ENCODE measurements at regions not wholly inside any gene's neighbourhood (a gene's known extent, or its start where the extent isn't known, plus 50 kb on each side); places are given as distances from the start of the nearest gene placed in this dataset.

DNA sequence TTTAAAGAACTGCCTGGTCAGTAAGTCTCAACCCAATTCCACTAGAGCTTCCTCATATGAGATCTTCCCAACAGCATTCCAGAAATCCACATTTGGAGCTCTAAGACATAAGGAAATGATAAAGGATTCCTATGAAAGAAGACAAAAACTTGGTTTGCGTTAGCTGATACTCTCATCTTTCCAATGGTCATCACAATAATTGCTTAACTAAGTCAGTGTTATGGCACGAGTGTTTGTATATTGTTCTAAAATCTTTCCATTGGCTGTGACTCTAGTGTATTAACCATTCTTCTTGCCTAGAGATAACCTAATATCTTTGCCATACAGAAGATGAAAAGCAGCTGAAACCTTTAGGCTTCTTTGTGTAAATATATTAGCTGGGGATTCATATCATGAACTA, 289.0 kb downstream of the SNX13 start:
- H3K9ac ChIP-seq (ENCODE audit: low read length), result no peak overlapping the region
- POLR2A ChIA-PET, result no interaction called here
- BruUV-seq (replicated peaks), result no TSS peak

More for the DNA sequence above, 289.0 kb downstream of the SNX13 start:
- no peak overlapping the region for H3K4me3 ChIP-seq (replicated peaks in 1 of 2; ENCODE audit: low read depth in 1 of 2, low read length in 2 of 2)
- no peak overlapping the region for H2AFZ ChIP-seq (ENCODE audit: low read depth, low read length, poor library complexity, severe bottlenecking)
- no peaks in the 10 kb centered on the region for H3K9me2 ChIP-seq (ENCODE audit: insufficient read depth)
- H3K79me2 ChIP-seq (ENCODE audit: insufficient read depth, low read length), result no peaks in the 10 kb centered on the region
- H4K20me1 ChIP-seq (ENCODE audit: insufficient read depth), result no peaks in the 10 kb centered on the region
- H3K27ac ChIP-seq (ENCODE audit: low read depth, low read length), result no peak overlapping the region
- DNase-seq (ENCODE audit: low read depth, low spot score) (no peak), ATAC-seq (no peak)
- intact Hi-C loops (cut with micrococcal nuclease), result no loop called here
- H3K27me3 ChIP-seq (ENCODE audit: insufficient read depth, low read length), result no peaks in the 10 kb centered on the region
- no peaks in the 10 kb centered on the region for H3K9me3 ChIP-seq (ENCODE audit: control insufficient read depth in 1 of 2, insufficient read depth in 1 of 2, low read depth in 1 of 2, low read length in 2 of 2)
- no peaks in the 10 kb centered on the region for H3K36me3 ChIP-seq (ENCODE audit: control insufficient read depth in 1 of 2, insufficient read depth in 2 of 2, low read length in 2 of 2)
- TF ChIP-seq ELF1 (IDR thresholded peaks at IDR 0.05; ENCODE audit: borderline replicate concordance, low read depth), result no peak
- TF ChIP-seq FOSL1 (IDR thresholded peaks at IDR 0.05; ENCODE audit: low read depth), result no peak
- TF ChIP-seq POLR2AphosphoS5 (IDR thresholded peaks at IDR 0.05; ENCODE audit: low read depth, low read length), result no peak
- no peak for TF ChIP-seq ZBTB33 (IDR thresholded peaks at IDR 0.05; ENCODE audit: extremely low read depth, insufficient replicate concordance, low read length)
- TF ChIP-seq CEBPB (IDR thresholded peaks at IDR 0.05; ENCODE audit: low read depth), result no peak
- TF ChIP-seq EGR1 (IDR thresholded peaks at IDR 0.05; ENCODE audit: low read depth), result no peak
- no peak for TF ChIP-seq POLR2A (IDR thresholded peaks at IDR 0.05; ENCODE audit: borderline replicate concordance, extremely low read depth, insufficient read depth, insufficient read length)
- TF ChIP-seq, protein P1, sequence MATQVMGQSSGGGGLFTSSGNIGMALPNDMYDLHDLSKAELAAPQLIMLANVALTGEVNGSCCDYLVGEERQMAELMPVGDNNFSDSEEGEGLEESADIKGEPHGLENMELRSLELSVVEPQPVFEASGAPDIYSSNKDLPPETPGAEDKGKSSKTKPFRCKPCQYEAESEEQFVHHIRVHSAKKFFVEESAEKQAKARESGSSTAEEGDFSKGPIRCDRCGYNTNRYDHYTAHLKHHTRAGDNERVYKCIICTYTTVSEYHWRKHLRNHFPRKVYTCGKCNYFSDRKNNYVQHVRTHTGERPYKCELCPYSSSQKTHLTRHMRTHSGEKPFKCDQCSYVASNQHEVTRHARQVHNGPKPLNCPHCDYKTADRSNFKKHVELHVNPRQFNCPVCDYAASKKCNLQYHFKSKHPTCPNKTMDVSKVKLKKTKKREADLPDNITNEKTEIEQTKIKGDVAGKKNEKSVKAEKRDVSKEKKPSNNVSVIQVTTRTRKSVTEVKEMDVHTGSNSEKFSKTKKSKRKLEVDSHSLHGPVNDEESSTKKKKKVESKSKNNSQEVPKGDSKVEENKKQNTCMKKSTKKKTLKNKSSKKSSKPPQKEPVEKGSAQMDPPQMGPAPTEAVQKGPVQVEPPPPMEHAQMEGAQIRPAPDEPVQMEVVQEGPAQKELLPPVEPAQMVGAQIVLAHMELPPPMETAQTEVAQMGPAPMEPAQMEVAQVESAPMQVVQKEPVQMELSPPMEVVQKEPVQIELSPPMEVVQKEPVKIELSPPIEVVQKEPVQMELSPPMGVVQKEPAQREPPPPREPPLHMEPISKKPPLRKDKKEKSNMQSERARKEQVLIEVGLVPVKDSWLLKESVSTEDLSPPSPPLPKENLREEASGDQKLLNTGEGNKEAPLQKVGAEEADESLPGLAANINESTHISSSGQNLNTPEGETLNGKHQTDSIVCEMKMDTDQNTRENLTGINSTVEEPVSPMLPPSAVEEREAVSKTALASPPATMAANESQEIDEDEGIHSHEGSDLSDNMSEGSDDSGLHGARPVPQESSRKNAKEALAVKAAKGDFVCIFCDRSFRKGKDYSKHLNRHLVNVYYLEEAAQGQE (IDR thresholded peaks at IDR 0.05; ENCODE audit: low read depth), result no peak
- no peak for TF ChIP-seq SIN3A (IDR thresholded peaks at IDR 0.05; ENCODE audit: low read depth)
- TF ChIP-seq EZH2 (IDR thresholded peaks at IDR 0.05), result no peak
- TF ChIP-seq CBX3 (IDR thresholded peaks at IDR 0.05; ENCODE audit: low read depth), result no peak
- no peak for TF ChIP-seq SP1 (IDR thresholded peaks at IDR 0.05; ENCODE audit: low read depth)
- no peak for TF ChIP-seq ZNF274 (IDR thresholded peaks at IDR 0.05; ENCODE audit: low read depth, low read length)
- no peak for TF ChIP-seq SRF (IDR thresholded peaks at IDR 0.05; ENCODE audit: low read depth)
- TF ChIP-seq, protein P2, sequence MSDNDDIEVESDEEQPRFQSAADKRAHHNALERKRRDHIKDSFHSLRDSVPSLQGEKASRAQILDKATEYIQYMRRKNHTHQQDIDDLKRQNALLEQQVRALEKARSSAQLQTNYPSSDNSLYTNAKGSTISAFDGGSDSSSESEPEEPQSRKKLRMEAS (IDR thresholded peaks at IDR 0.05), result no peak
- ChIA-PET RAD21 (ENCODE audit: low non-redundant PET in 1 of 2, low total read pairs in 2 of 2, uncharacterized antibody in 2 of 2, unreplicated experiment in 2 of 2) (no interaction called here), CTCF (interaction anchor here (1.2 to 2.1 kb wide), 3 partner anchors 9 to 668 kb away, joined by 3 to 9 read pairs (median 7); no protein-coding TSS in a partner anchor)
- H3K4me1 ChIP-seq (ENCODE audit: control insufficient read depth in 1 of 2, insufficient read depth in 2 of 2, low read length in 2 of 2), result 0 out of 4 replicates have a peak, but pooled peaks cover 0 to 3% of the 10 kb centered on the region in 2 experiments
- no peak overlapping the region for H3K4me2 ChIP-seq (ENCODE audit: low read length)
